Thoracic aorta (tissue), 2 donors: ENCODE measurements at regions not wholly inside any gene's neighbourhood (a gene's known extent, or its start where the extent isn't known, plus 50 kb on each side); places are given as distances from the start of the nearest gene placed in this dataset.

Experiments
- ATAC-seq: fragments of 150-250 bp; one replicate; pipeline ENCODE4 v1.8.0; 2017; ENCODE audit warnings: low read depth; ENCODE audit not compliant: insufficient number of reproducible peaks, low FRiP score
- DNase-seq: peaks from one replicate; pipeline ENCODE4 v3.0.0-alpha.2; 2020; ENCODE audit warnings: low spot score
- H3K27ac ChIP-seq, 2 donors: fragments of 200-600 bp; sonication (generic); 1 replicate in 1 of 2; 2 replicates in 1 of 2; pipeline ENCODE4 v1.5.1; 2016; ENCODE audit warnings: mild to moderate bottlenecking in 2 of 2, moderate library complexity in 2 of 2
- H3K27me3 ChIP-seq: fragments of 200-600 bp; sonication (generic); replicated peaks from 2 replicates; pipeline ENCODE4 v1.6.0; 2016; ENCODE audit warnings: mild to moderate bottlenecking; ENCODE audit not compliant: insufficient read depth
- H3K36me3 ChIP-seq: fragments of 200-600 bp; sonication (generic); one replicate; pipeline ENCODE4 v1.5.1; 2016
- H3K4me1 ChIP-seq, 2 donors: fragments of 200-600 bp; sonication (generic); 1 replicate in 1 of 2; 2 replicates in 1 of 2; pipeline versions ENCODE4 v1.5.1 to v1.6.0; 2016; ENCODE audit warnings: low read depth in 2 of 2, mild to moderate bottlenecking in 1 of 2; ENCODE audit not compliant: control insufficient read depth in 1 of 2
- H3K4me3 ChIP-seq: fragments of 200-600 bp; sonication (generic); 2 replicates; pipeline ENCODE4 v1.5.1; 2016; ENCODE audit warnings: mild to moderate bottlenecking
- H3K9me3 ChIP-seq: fragments of 200-600 bp; sonication (generic); 2 replicates; pipeline ENCODE4 v1.5.1; 2016
- TF ChIP-seq, protein P1 (sequence below): fragments of 200-600 bp; sonication (generic); IDR thresholded peaks from one replicate; pipeline ENCODE4 v1.5.1; 2019; ENCODE audit warnings: antibody characterized with exemption

DNA sequence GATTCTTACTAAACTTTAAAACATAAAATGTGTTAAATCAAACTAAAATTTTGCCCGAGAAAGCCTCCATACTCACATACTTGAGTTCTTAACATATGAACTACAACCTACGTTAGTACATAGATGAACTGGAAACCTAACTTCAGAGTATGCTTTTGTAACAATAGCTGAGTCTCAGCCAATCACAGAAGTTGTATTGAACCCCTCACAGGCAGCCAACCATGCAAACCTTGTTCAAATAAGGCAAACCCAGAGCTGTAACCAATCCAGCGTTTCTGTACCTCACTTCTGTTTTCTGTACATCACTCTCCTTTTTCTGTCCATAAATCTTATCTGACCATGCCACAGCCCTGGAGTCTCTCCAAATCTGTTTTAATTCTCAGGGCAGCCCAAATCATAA, 157.3 kb upstream of the COL1A2 start:
- DNase-seq (no peak), ATAC-seq (no peak)
- no peak overlapping the region for H3K4me3 ChIP-seq
- no peaks in the 10 kb centered on the region for H3K9me3 ChIP-seq
- TF ChIP-seq, protein P1, sequence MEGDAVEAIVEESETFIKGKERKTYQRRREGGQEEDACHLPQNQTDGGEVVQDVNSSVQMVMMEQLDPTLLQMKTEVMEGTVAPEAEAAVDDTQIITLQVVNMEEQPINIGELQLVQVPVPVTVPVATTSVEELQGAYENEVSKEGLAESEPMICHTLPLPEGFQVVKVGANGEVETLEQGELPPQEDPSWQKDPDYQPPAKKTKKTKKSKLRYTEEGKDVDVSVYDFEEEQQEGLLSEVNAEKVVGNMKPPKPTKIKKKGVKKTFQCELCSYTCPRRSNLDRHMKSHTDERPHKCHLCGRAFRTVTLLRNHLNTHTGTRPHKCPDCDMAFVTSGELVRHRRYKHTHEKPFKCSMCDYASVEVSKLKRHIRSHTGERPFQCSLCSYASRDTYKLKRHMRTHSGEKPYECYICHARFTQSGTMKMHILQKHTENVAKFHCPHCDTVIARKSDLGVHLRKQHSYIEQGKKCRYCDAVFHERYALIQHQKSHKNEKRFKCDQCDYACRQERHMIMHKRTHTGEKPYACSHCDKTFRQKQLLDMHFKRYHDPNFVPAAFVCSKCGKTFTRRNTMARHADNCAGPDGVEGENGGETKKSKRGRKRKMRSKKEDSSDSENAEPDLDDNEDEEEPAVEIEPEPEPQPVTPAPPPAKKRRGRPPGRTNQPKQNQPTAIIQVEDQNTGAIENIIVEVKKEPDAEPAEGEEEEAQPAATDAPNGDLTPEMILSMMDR: no peak
- peaks cover 0 to 6% of the 10 kb centered on the region in 2 donors for H3K4me1 ChIP-seq
- H3K36me3 ChIP-seq: no peaks in the 10 kb centered on the region
- no peak overlapping the region for H3K27ac ChIP-seq
- no peaks in the 10 kb centered on the region for H3K27me3 ChIP-seq

DNA sequence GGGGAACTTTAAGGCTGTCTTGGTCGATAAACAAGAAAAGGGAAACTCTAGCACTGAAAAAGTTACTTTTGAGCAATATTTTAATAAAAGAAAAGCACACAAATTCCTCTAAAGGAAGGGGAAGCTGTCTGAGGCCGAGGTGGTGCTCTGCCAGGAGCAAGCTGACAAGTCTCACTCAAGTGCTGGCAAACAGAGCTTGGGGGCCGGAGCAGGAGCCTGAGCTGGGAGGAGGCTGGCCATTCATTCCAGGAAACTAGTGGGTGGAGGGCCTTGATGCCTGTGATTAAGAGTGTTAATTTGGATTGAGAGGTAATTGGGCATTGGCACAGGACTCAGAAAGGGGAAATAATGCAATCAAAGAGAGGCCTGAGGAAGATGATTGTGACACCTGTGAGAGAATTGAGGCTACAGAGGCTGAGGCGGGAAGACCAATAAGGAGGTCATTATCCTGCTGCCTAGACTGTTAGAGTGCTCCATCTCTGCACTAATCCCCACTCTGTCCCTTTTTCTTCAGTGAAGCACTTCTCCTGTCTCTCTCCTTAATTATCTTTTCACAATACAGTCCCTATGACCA, 154.9 kb upstream of the COL1A2 start:
- ATAC-seq (no peak), DNase-seq (no peak)
- no peak overlapping the region for H3K27ac ChIP-seq
- no peak overlapping the region for H3K4me3 ChIP-seq
- no peaks in the 10 kb centered on the region for H3K9me3 ChIP-seq
- no peaks in the 10 kb centered on the region for H3K36me3 ChIP-seq
- peaks cover 0 to 6% of the 10 kb centered on the region in 2 donors for H3K4me1 ChIP-seq
- TF ChIP-seq, protein P1: no peak
- no peaks in the 10 kb centered on the region for H3K27me3 ChIP-seq

DNA sequence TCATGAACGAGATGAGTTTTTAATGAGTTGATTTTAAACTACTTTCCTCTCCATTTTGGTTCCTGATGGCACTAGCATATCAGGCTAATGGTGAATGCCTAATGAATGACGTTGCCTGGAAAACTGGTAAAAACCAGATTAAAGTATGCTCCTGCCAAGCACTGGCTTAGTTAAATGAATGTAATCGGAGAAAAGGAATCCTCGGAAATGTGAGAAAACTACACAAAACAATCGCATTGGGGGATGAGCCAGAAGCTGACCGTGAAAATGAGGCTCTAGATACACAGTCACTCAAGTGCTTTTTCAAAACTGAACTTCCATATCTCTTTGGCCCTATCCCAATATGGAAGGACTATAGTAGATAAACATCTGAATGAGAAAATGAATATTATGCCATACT, 153.8 kb upstream of the COL1A2 start:
- no peak for DNase-seq
- ATAC-seq: no peak
- Histone ChIP-seq H3K27ac (no peak overlapping the region), H3K9me3 (no peaks in the 10 kb centered on the region), H3K36me3 (no peaks in the 10 kb centered on the region), H3K4me3 (no peak overlapping the region), H3K27me3 (no peaks in the 10 kb centered on the region), H3K4me1 (peaks cover 0 to 6% of the 10 kb centered on the region in 2 donors)
- TF ChIP-seq, protein P1: no peak

DNA sequence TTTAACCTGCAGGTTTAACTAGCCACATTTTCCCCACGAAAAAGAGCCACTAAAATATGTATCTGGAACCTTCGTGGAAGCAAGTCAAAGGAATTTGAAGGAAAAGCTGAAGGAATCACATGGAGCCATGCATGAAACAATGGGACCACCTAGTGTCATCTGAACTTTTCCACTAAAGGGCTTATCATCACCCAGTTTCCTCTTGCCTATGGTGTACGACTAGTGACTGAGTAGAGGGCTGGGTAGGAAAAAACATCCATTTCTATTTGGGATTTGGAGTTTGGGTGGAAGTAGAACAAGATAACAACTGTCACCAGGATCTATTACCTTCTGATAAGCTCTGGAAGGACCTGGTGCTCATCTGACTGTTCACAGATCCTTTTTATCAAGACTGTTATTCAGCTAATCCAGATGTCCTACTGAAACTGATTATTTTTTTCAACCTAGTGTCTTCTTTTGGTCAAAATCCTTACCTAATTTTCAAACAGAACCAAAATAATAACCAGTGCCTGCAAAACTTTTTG, 153.2 kb upstream of the COL1A2 start:
- Histone ChIP-seq H3K4me3 (no peak overlapping the region), H3K36me3 (no peaks in the 10 kb centered on the region), H3K4me1 (peaks cover 0 to 6% of the 10 kb centered on the region in 2 donors), H3K27ac (no peak overlapping the region), H3K9me3 (no peaks in the 10 kb centered on the region), H3K27me3 (no peaks in the 10 kb centered on the region)
- no peak for DNase-seq
- TF ChIP-seq, protein P1: no peak
- ATAC-seq: no peak

DNA sequence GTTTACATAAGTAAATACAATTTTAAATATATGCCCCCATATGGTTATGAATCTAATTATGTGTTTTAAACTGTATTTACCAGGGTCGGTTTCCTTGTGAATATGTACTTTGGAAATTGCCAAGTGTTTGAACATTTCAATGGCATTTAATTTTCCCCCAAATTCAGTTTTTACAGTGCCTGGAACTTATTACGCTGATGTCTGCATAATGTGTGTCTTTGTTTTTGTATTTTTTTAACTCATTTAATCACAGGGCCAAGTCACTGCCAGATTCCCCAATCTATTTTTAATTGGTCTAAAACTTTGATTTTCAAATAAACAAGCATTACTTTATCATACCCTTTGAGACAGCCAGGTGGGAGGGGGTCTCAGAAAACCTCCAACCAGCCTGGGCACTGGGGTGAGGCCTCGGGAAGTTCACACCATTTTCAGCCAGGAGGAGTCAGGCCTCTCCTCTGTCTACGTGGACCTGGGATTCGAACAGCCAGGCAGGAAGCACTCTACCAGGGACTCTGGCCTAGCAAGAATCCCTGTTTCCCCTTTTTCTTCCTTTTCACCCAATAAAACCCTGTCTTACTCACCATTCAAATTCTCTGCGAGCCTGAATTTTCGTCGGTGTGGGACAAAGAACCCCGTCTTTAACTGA, 151.5 kb upstream of the COL1A2 start:
- Histone ChIP-seq H3K4me1 (peaks cover 0 to 6% of the 10 kb centered on the region in 2 donors), H3K36me3 (no peaks in the 10 kb centered on the region), H3K27ac (no peak overlapping the region), H3K27me3 (no peaks in the 10 kb centered on the region), H3K4me3 (no peak overlapping the region), H3K9me3 (no peaks in the 10 kb centered on the region)
- ATAC-seq (no peak), DNase-seq (no peak)
- TF ChIP-seq, protein P1: no peak
